WTC11 (cell line): ENCODE measurements at regions not wholly inside any gene's neighbourhood (a gene's known extent, or its start where the extent isn't known, plus 50 kb on each side); places are given as distances from the start of the nearest gene placed in this dataset.

Experiments
- CTCF ChIP-seq: fragments of 200-600 bp; IDR thresholded peaks from 2 replicates; pipeline ENCODE4 v1.8.0; 2022; ENCODE audit warnings: antibody characterized with exemption
- ELF4 ChIP-seq: sonication (generic); formaldehyde crosslinking; IDR thresholded peaks from 2 replicates; pipeline ENCODE4 v1.8.1; 2022; ENCODE audit warnings: low read depth, mild to moderate bottlenecking, moderate library complexity, missing genetic modification reagents
- FOXK1 ChIP-seq: sonication (generic); formaldehyde crosslinking; IDR thresholded peaks from 2 replicates; pipeline ENCODE4 v1.8.0; 2022; ENCODE audit warnings: mild to moderate bottlenecking, moderate library complexity, missing genetic modification reagents
- HMGXB4 ChIP-seq: sonication (generic); formaldehyde crosslinking; IDR thresholded peaks from 2 replicates; pipeline ENCODE4 v1.8.1; 2023; ENCODE audit warnings: mild to moderate bottlenecking, moderate library complexity, missing genetic modification reagents
- SMAD3 ChIP-seq: sonication (generic); formaldehyde crosslinking; IDR thresholded peaks from 2 replicates; pipeline ENCODE4 v1.8.0; 2022; ENCODE audit warnings: missing genetic modification reagents, mild to moderate bottlenecking, borderline replicate concordance
- SMAD4 ChIP-seq: sonication (generic); formaldehyde crosslinking; IDR thresholded peaks from 2 replicates; pipeline ENCODE4 v1.8.0; 2022; ENCODE audit warnings: mild to moderate bottlenecking, missing genetic modification reagents
- USF1 ChIP-seq: sonication (generic); formaldehyde crosslinking; IDR thresholded peaks from 2 replicates; pipeline ENCODE4 v1.8.0; 2022; ENCODE audit warnings: mild to moderate bottlenecking, missing genetic modification reagents

GRCh38 chr15:34688699-34689098 lies 66.1 kb downstream of the GJD2 start:
- TF ChIP-seq SMAD4 (no peak), HMGXB4 (CRISPR knock-in tag) (no peak), USF1 (CRISPR knock-in tag) (no peak), FOXK1 (no peak), SMAD3 (no peak), CTCF (no peak), ELF4 (CRISPR knock-in tag) (no peak)
